ENCODE measurements at regions not wholly inside any gene's neighbourhood (a gene's known extent, or its start where the extent isn't known, plus 50 kb on each side); places are given as distances from the start of the nearest gene placed in this dataset.

GRCh38 chr21:21907271-21907670 lies 909.1 kb downstream of the NCAM2 start:
- H3K27me3 ChIP-seq = no peaks in the 10 kb centered on the region
- no peaks in the 10 kb centered on the region for H4K20me1 ChIP-seq
- no peak overlapping the region for H3K27ac ChIP-seq
- no peaks in the 10 kb centered on the region for H3K36me3 ChIP-seq
- H3K4me2 ChIP-seq = no peak overlapping the region
- peaks cover 26% of the 10 kb centered on the region for H3K9me3 ChIP-seq
- no peak overlapping the region for H3K9ac ChIP-seq
- TF ChIP-seq Cebpa-rat (IDR thresholded peaks at IDR 0.05) = no peak
- no peak overlapping the region for H3K4me3 ChIP-seq
- H3K4me1 ChIP-seq = peaks cover 13% of the 10 kb centered on the region

- no peaks in the 10 kb centered on the region for H3K36me3 ChIP-seq
- TF ChIP-seq Cebpa-rat (IDR thresholded peaks at IDR 0.05) = no peak
- H4K20me1 ChIP-seq = no peaks in the 10 kb centered on the region
- H3K4me3 ChIP-seq = no peak overlapping the region
- H3K9ac ChIP-seq = no peak overlapping the region
- H3K9me3 ChIP-seq = no peaks in the 10 kb centered on the region
- H3K27ac ChIP-seq = no peak overlapping the region
- H3K4me2 ChIP-seq = no peak overlapping the region
- 0 out of 2 replicates have a peak, but pooled peaks cover 4% of the 10 kb centered on the region for H3K4me1 ChIP-seq
- H3K27me3 ChIP-seq = no peaks in the 10 kb centered on the region
These were observed 917.6 kb downstream of the NCAM2 start for GRCh38 chr21:21915816-21916215.

- Histone ChIP-seq H3K9ac (no peak overlapping the region), H3K4me1 (0 out of 2 replicates have a peak, but pooled peaks cover 4% of the 10 kb centered on the region), H3K27me3 (no peaks in the 10 kb centered on the region), H3K9me3 (no peaks in the 10 kb centered on the region), H4K20me1 (no peaks in the 10 kb centered on the region), H3K36me3 (no peaks in the 10 kb centered on the region), H3K4me3 (no peak overlapping the region), H3K27ac (no peak overlapping the region), H3K4me2 (no peak overlapping the region)
- no peak for TF ChIP-seq Cebpa-rat (IDR thresholded peaks at IDR 0.05)
These were observed 923.4 kb downstream of the NCAM2 start for GRCh38 chr21:21921410-21922232.

GRCh38 chr21:21929226-21929625 lies 931.0 kb downstream of the NCAM2 start:
- Histone ChIP-seq H3K36me3 (no peaks in the 10 kb centered on the region), H3K9ac (no peak overlapping the region), H3K27me3 (no peaks in the 10 kb centered on the region), H3K4me3 (no peak overlapping the region), H3K4me1 (no peaks in the 10 kb centered on the region), H3K9me3 (no peaks in the 10 kb centered on the region), H4K20me1 (no peaks in the 10 kb centered on the region), H3K27ac (no peak overlapping the region), H3K4me2 (no peak overlapping the region)
- no peak for TF ChIP-seq Cebpa-rat (IDR thresholded peaks at IDR 0.05)

GRCh38 chr21:21929789-21930188 lies 931.6 kb downstream of the NCAM2 start:
- H3K4me2 ChIP-seq = no peak overlapping the region
- no peak for TF ChIP-seq Cebpa-rat (IDR thresholded peaks at IDR 0.05)
- no peaks in the 10 kb centered on the region for H3K4me1 ChIP-seq
- no peak overlapping the region for H3K27ac ChIP-seq
- H3K9ac ChIP-seq = no peak overlapping the region
- H3K27me3 ChIP-seq = no peaks in the 10 kb centered on the region
- H4K20me1 ChIP-seq = no peaks in the 10 kb centered on the region
- no peaks in the 10 kb centered on the region for H3K9me3 ChIP-seq
- no peaks in the 10 kb centered on the region for H3K36me3 ChIP-seq
- H3K4me3 ChIP-seq = no peak overlapping the region

GRCh38 chr21:21952566-21952965 lies 954.4 kb downstream of the NCAM2 start:
- Histone ChIP-seq H3K4me1 (no peaks in the 10 kb centered on the region), H3K4me3 (no peak overlapping the region), H4K20me1 (no peaks in the 10 kb centered on the region), H3K4me2 (no peak overlapping the region), H3K36me3 (no peaks in the 10 kb centered on the region), H3K27me3 (no peaks in the 10 kb centered on the region), H3K9ac (no peak overlapping the region), H3K27ac (no peak overlapping the region), H3K9me3 (no peaks in the 10 kb centered on the region)
- no peak for TF ChIP-seq Cebpa-rat (IDR thresholded peaks at IDR 0.05)

- no peak overlapping the region for H3K4me2 ChIP-seq
- H3K27me3 ChIP-seq = no peaks in the 10 kb centered on the region
- no peak overlapping the region for H3K4me3 ChIP-seq
- no peaks in the 10 kb centered on the region for H3K4me1 ChIP-seq
- no peaks in the 10 kb centered on the region for H4K20me1 ChIP-seq
- H3K27ac ChIP-seq = no peak overlapping the region
- no peak overlapping the region for H3K9ac ChIP-seq
- H3K36me3 ChIP-seq = no peaks in the 10 kb centered on the region
- no peak for TF ChIP-seq Cebpa-rat (IDR thresholded peaks at IDR 0.05)
- H3K9me3 ChIP-seq = no peaks in the 10 kb centered on the region
These were observed 957.0 kb downstream of the NCAM2 start for GRCh38 chr21:21955204-21955603.

GRCh38 chr21:21957490-21957889 lies 959.3 kb downstream of the NCAM2 start:
- no peak for TF ChIP-seq Cebpa-rat (IDR thresholded peaks at IDR 0.05)
- no peaks in the 10 kb centered on the region for H3K9me3 ChIP-seq
- no peak overlapping the region for H3K27ac ChIP-seq
- H3K27me3 ChIP-seq = no peaks in the 10 kb centered on the region
- H4K20me1 ChIP-seq = no peaks in the 10 kb centered on the region
- H3K4me1 ChIP-seq = no peaks in the 10 kb centered on the region
- H3K4me2 ChIP-seq = no peak overlapping the region
- no peak overlapping the region for H3K4me3 ChIP-seq
- no peaks in the 10 kb centered on the region for H3K36me3 ChIP-seq
- H3K9ac ChIP-seq = no peak overlapping the region

- no peaks in the 10 kb centered on the region for H3K4me1 ChIP-seq
- H3K9me3 ChIP-seq = peaks cover 13% of the 10 kb centered on the region
- H3K9ac ChIP-seq = no peak overlapping the region
- no peaks in the 10 kb centered on the region for H3K36me3 ChIP-seq
- no peaks in the 10 kb centered on the region for H3K27me3 ChIP-seq
- TF ChIP-seq Cebpa-rat (IDR thresholded peaks at IDR 0.05) = no peak
- no peak overlapping the region for H3K4me2 ChIP-seq
- H3K27ac ChIP-seq = no peak overlapping the region
- no peak overlapping the region for H3K4me3 ChIP-seq
- no peaks in the 10 kb centered on the region for H4K20me1 ChIP-seq
These were observed 965.7 kb downstream of the NCAM2 start for GRCh38 chr21:21963911-21964310.

GRCh38 chr21:21968810-21969209 lies 970.6 kb downstream of the NCAM2 start:
- Histone ChIP-seq H3K9me3 (peaks cover 10% of the 10 kb centered on the region), H3K36me3 (no peaks in the 10 kb centered on the region), H3K27me3 (no peaks in the 10 kb centered on the region), H3K4me1 (no peaks in the 10 kb centered on the region), H3K9ac (no peak overlapping the region), H3K4me2 (no peak overlapping the region), H3K27ac (no peak overlapping the region), H4K20me1 (no peaks in the 10 kb centered on the region), H3K4me3 (no peak overlapping the region)
- no peak for TF ChIP-seq Cebpa-rat (IDR thresholded peaks at IDR 0.05)
